CD8-positive, alpha-beta memory T cell (primary cell): ENCODE measurements at regions not wholly inside any gene's neighbourhood (a gene's known extent, or its start where the extent isn't known, plus 50 kb on each side); places are given as distances from the start of the nearest gene placed in this dataset.

ENCODE experiments used
- CTCF ChIA-PET: fragments of 350-600 bp; sonication (Branson Sonifier 250); formaldehyde crosslinking; loops from one replicate; lab custom pipeline; 2021; ENCODE audit warnings: antibody characterized with exemption; lab: Charles Lee
- POLR2A ChIA-PET: fragments of 350-600 bp; sonication (Branson Sonifier 250); formaldehyde crosslinking; loops from one replicate; lab custom pipeline; 2021; ENCODE audit warnings: antibody characterized with exemption; lab: Charles Lee
- DNase-seq, 5 donors: peaks; one replicate each; pipeline versions ENCODE4 v3.0.0 to v3.0.0-alpha.2; 2020 to 2022; ENCODE audit warnings: mixed read lengths in 1 of 5
- H3K27ac ChIP-seq: one replicate; pipeline ENCODE4 v1.7.0; 2013; ENCODE audit warnings: low read depth, mild to moderate bottlenecking, low read length, moderate library complexity
- H3K27me3 ChIP-seq: 2 replicates; pipeline ENCODE4 v1.7.0; 2013; ENCODE audit warnings: low read length, mild to moderate bottlenecking; ENCODE audit not compliant: insufficient read depth, poor library complexity, severe bottlenecking
- H3K36me3 ChIP-seq: 2 replicates; pipeline ENCODE4 v1.7.0; 2013; ENCODE audit warnings: mild to moderate bottlenecking, low read length, moderate library complexity; ENCODE audit not compliant: insufficient read depth
- H3K4me1 ChIP-seq: 2 replicates; pipeline ENCODE4 v1.7.0; 2013; ENCODE audit warnings: mild to moderate bottlenecking, low read length, moderate library complexity; ENCODE audit not compliant: insufficient read depth
- H3K4me3 ChIP-seq: 2 replicates; pipeline ENCODE4 v1.7.0; 2013; ENCODE audit warnings: mild to moderate bottlenecking, low read length
- H3K9me3 ChIP-seq: 2 replicates; pipeline ENCODE4 v1.7.0; 2013; ENCODE audit warnings: mild to moderate bottlenecking, low read length
- H3K27ac Mint-ChIP-seq, 8 donors: one replicate each; pipeline ENCODE4 v1.8.0; 2020 to 2021; ENCODE audit warnings: mixed read lengths in 8 of 8, mild to moderate bottlenecking in 6 of 8, inconsistent platforms in 3 of 8, moderate library complexity in 3 of 8
- H3K27me3 Mint-ChIP-seq, 2 donors: one replicate each; pipeline ENCODE4 v1.8.0; 2020 to 2021; ENCODE audit warnings: mixed read lengths in 2 of 2, mild to moderate bottlenecking in 1 of 2, moderate library complexity in 1 of 2
- H3K36me3 Mint-ChIP-seq, 3 donors: one replicate each; pipeline ENCODE4 v1.8.0; 2020 to 2021; ENCODE audit warnings: mixed read lengths in 3 of 3, inconsistent platforms in 1 of 3, mild to moderate bottlenecking in 1 of 3
- H3K4me1 Mint-ChIP-seq, 3 donors: one replicate each; pipeline ENCODE4 v1.8.0; 2020 to 2021; ENCODE audit warnings: mixed read lengths in 3 of 3, inconsistent platforms in 1 of 3, mild to moderate bottlenecking in 1 of 3
- H3K4me3 Mint-ChIP-seq, 7 donors: one replicate each; pipeline ENCODE4 v1.8.0; 2020 to 2021; ENCODE audit warnings: mixed read lengths in 7 of 7, mild to moderate bottlenecking in 6 of 7, moderate library complexity in 4 of 7, inconsistent platforms in 2 of 7
- H3K9me3 Mint-ChIP-seq, 5 donors: one replicate each; pipeline ENCODE4 v1.8.0; 2020 to 2022; ENCODE audit warnings: mixed read lengths in 5 of 5, mild to moderate bottlenecking in 3 of 5, moderate library complexity in 2 of 5, inconsistent platforms in 1 of 5

GRCh38 chr3:124557-125179 lies 71.9 kb upstream of the CHL1 start:
- peaks cover 0 to 7% (median 2%) of the 10 kb centered on the region in 5 donors for H3K9me3 Mint-ChIP-seq
- no peak for DNase-seq
- H3K36me3 ChIP-seq: no peaks in the 10 kb centered on the region
- CTCF ChIA-PET: no interaction called here
- H3K4me1 ChIP-seq: no peaks in the 10 kb centered on the region
- no peak overlapping the region for H3K4me3 ChIP-seq
- no peak overlapping the region for H3K27ac Mint-ChIP-seq
- POLR2A ChIA-PET: no interaction called here
- H3K9me3 ChIP-seq: no peaks in the 10 kb centered on the region
- H3K36me3 Mint-ChIP-seq: no peaks in the 10 kb centered on the region
- H3K27me3 ChIP-seq: no peaks in the 10 kb centered on the region
- peaks cover 0 to 2% of the 10 kb centered on the region in 2 donors for H3K27me3 Mint-ChIP-seq
- no peak overlapping the region for H3K27ac ChIP-seq
- H3K4me1 Mint-ChIP-seq: no peaks in the 10 kb centered on the region
- H3K4me3 Mint-ChIP-seq: no peak overlapping the region

- Mint-ChIP-seq H3K4me3 (no peak overlapping the region), H3K9me3 (peaks cover 0 to 7% (median 2%) of the 10 kb centered on the region in 5 donors), H3K27ac (no peak overlapping the region), H3K4me1 (no peaks in the 10 kb centered on the region), H3K27me3 (peaks cover 0 to 2% of the 10 kb centered on the region in 2 donors), H3K36me3 (no peaks in the 10 kb centered on the region)
- CTCF ChIA-PET: no interaction called here
- Histone ChIP-seq H3K27me3 (no peaks in the 10 kb centered on the region), H3K36me3 (no peaks in the 10 kb centered on the region), H3K4me1 (no peaks in the 10 kb centered on the region), H3K9me3 (no peaks in the 10 kb centered on the region), H3K27ac (no peak overlapping the region), H3K4me3 (no peak overlapping the region)
- POLR2A ChIA-PET: no interaction called here
- no peak for DNase-seq
Measured at GRCh38 chr3:128515-129172, 67.9 kb upstream of the CHL1 start.

- Histone ChIP-seq H3K4me1 (no peaks in the 10 kb centered on the region), H3K4me3 (no peak overlapping the region)
- CTCF ChIA-PET: no interaction called here
Measured at GRCh38 chr3:131151-131888, 65.2 kb upstream of the CHL1 start.

GRCh38 chr3:132378-132777 lies 64.2 kb upstream of the CHL1 start:
- DNase-seq: no peak
- Mint-ChIP-seq H3K9me3 (peaks cover 0 to 2% (median 0%) of the 10 kb centered on the region in 5 donors), H3K4me3 (no peak overlapping the region), H3K27ac (no peak overlapping the region), H3K27me3 (peaks cover 0 to 2% of the 10 kb centered on the region in 2 donors), H3K4me1 (no peaks in the 10 kb centered on the region), H3K36me3 (no peaks in the 10 kb centered on the region)
- ChIA-PET CTCF (no interaction called here), POLR2A (no interaction called here)
- H3K9me3 ChIP-seq: no peaks in the 10 kb centered on the region
- H3K36me3 ChIP-seq: no peaks in the 10 kb centered on the region
- H3K27me3 ChIP-seq: no peaks in the 10 kb centered on the region
- no peak overlapping the region for H3K4me3 ChIP-seq
- H3K4me1 ChIP-seq: no peaks in the 10 kb centered on the region
- no peak overlapping the region for H3K27ac ChIP-seq

More at GRCh38 chr3:131151-131888, 65.2 kb upstream of the CHL1 start:
- peaks cover 0 to 2% of the 10 kb centered on the region in 2 donors for H3K27me3 Mint-ChIP-seq
- H3K4me3 Mint-ChIP-seq: no peak overlapping the region
- DNase-seq: no peak
- H3K36me3 ChIP-seq: no peaks in the 10 kb centered on the region
- H3K4me1 Mint-ChIP-seq: no peaks in the 10 kb centered on the region
- H3K36me3 Mint-ChIP-seq: no peaks in the 10 kb centered on the region
- H3K9me3 Mint-ChIP-seq: peaks cover 0 to 2% (median 0%) of the 10 kb centered on the region in 5 donors
- H3K27ac Mint-ChIP-seq: peak overlapping the region in 1 of 8 donors; percentile 27
- H3K27ac ChIP-seq: no peak overlapping the region
- POLR2A ChIA-PET: no interaction called here
- H3K27me3 ChIP-seq: no peaks in the 10 kb centered on the region
- no peaks in the 10 kb centered on the region for H3K9me3 ChIP-seq

GRCh38 chr3:132904-133303 lies 63.7 kb upstream of the CHL1 start:
- Histone ChIP-seq H3K36me3 (no peaks in the 10 kb centered on the region), H3K27ac (no peak overlapping the region), H3K4me1 (no peaks in the 10 kb centered on the region), H3K27me3 (no peaks in the 10 kb centered on the region), H3K4me3 (no peak overlapping the region), H3K9me3 (no peaks in the 10 kb centered on the region)
- DNase-seq: no peak
- no peaks in the 10 kb centered on the region for H3K36me3 Mint-ChIP-seq
- CTCF ChIA-PET: no interaction called here
- H3K9me3 Mint-ChIP-seq: peaks cover 0 to 2% (median 0%) of the 10 kb centered on the region in 5 donors
- no peak overlapping the region for H3K27ac Mint-ChIP-seq
- H3K4me3 Mint-ChIP-seq: no peak overlapping the region
- POLR2A ChIA-PET: no interaction called here
- H3K27me3 Mint-ChIP-seq: peaks cover 0 to 2% of the 10 kb centered on the region in 2 donors
- no peaks in the 10 kb centered on the region for H3K4me1 Mint-ChIP-seq

GRCh38 chr3:140748-141330 lies 55.7 kb upstream of the CHL1 start:
- H3K27me3 ChIP-seq: no peaks in the 10 kb centered on the region
- POLR2A ChIA-PET: no interaction called here
- DNase-seq: no peak
- Mint-ChIP-seq H3K9me3 (peaks cover 0 to 2% (median 0%) of the 10 kb centered on the region in 5 donors), H3K27ac (no peak overlapping the region), H3K4me1 (no peaks in the 10 kb centered on the region), H3K36me3 (no peaks in the 10 kb centered on the region), H3K27me3 (no peaks in the 10 kb centered on the region), H3K4me3 (no peak overlapping the region)
- no peaks in the 10 kb centered on the region for H3K36me3 ChIP-seq
- no peak overlapping the region for H3K4me3 ChIP-seq
- no peaks in the 10 kb centered on the region for H3K4me1 ChIP-seq
- CTCF ChIA-PET: no interaction called here
- no peak overlapping the region for H3K27ac ChIP-seq
- H3K9me3 ChIP-seq: no peaks in the 10 kb centered on the region
